Esophagus (tissue), 2 donors: ENCODE measurements at regions not wholly inside any gene's neighbourhood (a gene's known extent, or its start where the extent isn't known, plus 50 kb on each side); places are given as distances from the start of the nearest gene placed in this dataset.

Source experiments
- H3K27ac ChIP-seq, 2 donors: one replicate each; pipeline ENCODE4 v1.5.1; 2013; ENCODE audit warnings: low read depth in 2 of 2, mild to moderate bottlenecking in 2 of 2, inconsistent platforms in 1 of 2, low read length in 1 of 2, moderate library complexity in 1 of 2
- H3K27me3 ChIP-seq, 2 donors: one replicate each; pipeline ENCODE4 v1.6.1; 2013; ENCODE audit warnings: low read length in 2 of 2, control low read depth in 1 of 2, mild to moderate bottlenecking in 1 of 2; ENCODE audit not compliant: insufficient read depth in 2 of 2, control insufficient read depth in 1 of 2
- H3K36me3 ChIP-seq, 2 donors: one replicate each; pipeline ENCODE4 v1.6.1; 2013; ENCODE audit warnings: low read length in 1 of 2; ENCODE audit not compliant: control insufficient read depth in 2 of 2, insufficient read depth in 2 of 2
- H3K4me1 ChIP-seq, 2 donors: one replicate each; pipeline ENCODE4 v1.6.1; 2013; ENCODE audit warnings: low read length in 1 of 2; ENCODE audit not compliant: control insufficient read depth in 2 of 2, insufficient read depth in 2 of 2
- H3K4me3 ChIP-seq, 2 donors: one replicate each; pipeline ENCODE4 v1.5.1; 2013; ENCODE audit warnings: low read length in 2 of 2, mild to moderate bottlenecking in 2 of 2, low read depth in 1 of 2, moderate library complexity in 1 of 2
- H3K9me3 ChIP-seq, 2 donors: one replicate each; pipeline ENCODE4 v1.6.1; 2013; ENCODE audit warnings: mild to moderate bottlenecking in 2 of 2, low read depth in 1 of 2, low read length in 1 of 2, moderate library complexity in 1 of 2; ENCODE audit not compliant: control insufficient read depth in 2 of 2, insufficient read depth in 1 of 2
- WGBS, 2 donors: extraction: QIAGEN DNeasy Blood & Tissue Kit; methylation state at CpG; one replicate each; pipeline ENCODE4 v1.1.7; 2013; 5-methylcytosine and 5-hydroxymethylcytosine counted together
- donor health status: healthy with polysubstance abuse.
- donor health status: Bipolar disorder and iron deficiency.

GRCh38 chr2:7837237-7837760 is 844.6 kb upstream of the ID2 start:
- 77 to 85% methylated on average over 2 of the region's 2 CpGs for WGBS, 2 donors
- Histone ChIP-seq H3K27me3 (no peaks in the 10 kb centered on the region), H3K4me3 (no peak overlapping the region), H3K36me3 (no peaks in the 10 kb centered on the region), H3K27ac (no peak overlapping the region), H3K9me3 (no peaks in the 10 kb centered on the region), H3K4me1 (peaks cover 0 to 2% of the 10 kb centered on the region in 2 donors)

- no peaks in the 10 kb centered on the region for H3K36me3 ChIP-seq
- WGBS, 2 donors: 91 to 93% methylated on average over 4 of the region's 4 CpGs
- no peaks in the 10 kb centered on the region for H3K27me3 ChIP-seq
- H3K9me3 ChIP-seq: no peaks in the 10 kb centered on the region
- peaks cover 0 to 2% of the 10 kb centered on the region in 2 donors for H3K4me1 ChIP-seq
- H3K4me3 ChIP-seq: no peak overlapping the region
- H3K27ac ChIP-seq: no peak overlapping the region
These were observed 843.2 kb upstream of the ID2 start for GRCh38 chr2:7838669-7839068.

GRCh38 chr2:7840651-7841380 is 841.0 kb upstream of the ID2 start:
- Histone ChIP-seq H3K27me3 (no peaks in the 10 kb centered on the region), H3K36me3 (no peaks in the 10 kb centered on the region), H3K4me3 (no peak overlapping the region), H3K9me3 (no peaks in the 10 kb centered on the region), H3K27ac (no peak overlapping the region), H3K4me1 (peaks cover 0 to 2% of the 10 kb centered on the region in 2 donors)
- WGBS, 2 donors: 95% methylated on average over 16 of the region's 16 CpGs

- no peaks in the 10 kb centered on the region for H3K9me3 ChIP-seq
- peaks cover 0 to 2% of the 10 kb centered on the region in 2 donors for H3K4me1 ChIP-seq
These were observed 840.1 kb upstream of the ID2 start for GRCh38 chr2:7841751-7842150.

GRCh38 chr2:7844414-7844965 is 837.4 kb upstream of the ID2 start:
- no peaks in the 10 kb centered on the region for H3K27me3 ChIP-seq
- H3K4me1 ChIP-seq: peaks cover 0 to 2% of the 10 kb centered on the region in 2 donors
- H3K36me3 ChIP-seq: no peaks in the 10 kb centered on the region
- H3K27ac ChIP-seq: no peak overlapping the region
- H3K4me3 ChIP-seq: no peak overlapping the region
- no peaks in the 10 kb centered on the region for H3K9me3 ChIP-seq
- 40 to 57% methylated on average over 9 of the region's 9 CpGs for WGBS, 2 donors

More at GRCh38 chr2:7841751-7842150, 840.1 kb upstream of the ID2 start:
- no peaks in the 10 kb centered on the region for H3K36me3 ChIP-seq
- no peak overlapping the region for H3K4me3 ChIP-seq
- 80 to 82% methylated on average over 2 of the region's 2 CpGs for WGBS, 2 donors
- no peak overlapping the region for H3K27ac ChIP-seq
- H3K27me3 ChIP-seq: no peaks in the 10 kb centered on the region

- WGBS, 2 donors: 57 to 60% methylated on average over 2 of the region's 2 CpGs
- no peaks in the 10 kb centered on the region for H3K9me3 ChIP-seq
These were observed 836.5 kb upstream of the ID2 start for GRCh38 chr2:7845332-7845731.

GRCh38 chr2:7846607-7847006 is 835.2 kb upstream of the ID2 start:
- Histone ChIP-seq H3K4me1 (peaks cover 0 to 2% of the 10 kb centered on the region in 2 donors), H3K27ac (no peak overlapping the region), H3K4me3 (no peak overlapping the region), H3K9me3 (no peaks in the 10 kb centered on the region), H3K27me3 (no peaks in the 10 kb centered on the region), H3K36me3 (no peaks in the 10 kb centered on the region)
- WGBS, 2 donors: 87 to 92% methylated on average over 5 of the region's 5 CpGs

More at GRCh38 chr2:7845332-7845731, 836.5 kb upstream of the ID2 start:
- peaks cover 0 to 2% of the 10 kb centered on the region in 2 donors for H3K4me1 ChIP-seq
- no peak overlapping the region for H3K4me3 ChIP-seq
- no peak overlapping the region for H3K27ac ChIP-seq
- H3K36me3 ChIP-seq: no peaks in the 10 kb centered on the region
- no peaks in the 10 kb centered on the region for H3K27me3 ChIP-seq

- peaks cover 0 to 2% of the 10 kb centered on the region in 2 donors for H3K4me1 ChIP-seq
- no peaks in the 10 kb centered on the region for H3K9me3 ChIP-seq
- WGBS, 2 donors: 82 to 90% methylated on average over 4 of the region's 4 CpGs
- H3K27me3 ChIP-seq: no peaks in the 10 kb centered on the region
- no peaks in the 10 kb centered on the region for H3K36me3 ChIP-seq
- no peak overlapping the region for H3K27ac ChIP-seq
- no peak overlapping the region for H3K4me3 ChIP-seq
These were observed 834.5 kb upstream of the ID2 start for GRCh38 chr2:7847321-7847720.

- Histone ChIP-seq H3K9me3 (no peaks in the 10 kb centered on the region), H3K4me3 (no peak overlapping the region), H3K4me1 (peaks cover 0 to 2% of the 10 kb centered on the region in 2 donors), H3K27me3 (no peaks in the 10 kb centered on the region), H3K36me3 (no peaks in the 10 kb centered on the region), H3K27ac (no peak overlapping the region)
- WGBS, 2 donors: 91 to 93% methylated on average over 1 of the region's 1 CpG
These were observed 832.8 kb upstream of the ID2 start for GRCh38 chr2:7849027-7849426.
